NCI-H774 (cell line): ENCODE measurements at regions not wholly inside any gene's neighbourhood (a gene's known extent, or its start where the extent isn't known, plus 50 kb on each side); places are given as distances from the start of the nearest gene placed in this dataset.
"Not testable (repeated sequence)": the region's sequence is repeated elsewhere in the genome, so short reads cannot be mapped to it uniquely, and the experiment has no call there.

Experiments used
- DNase-seq: peaks from one replicate; lab custom pipeline; 2025; lab: John Stamatoyannopoulos, UW

GRCh38 chr2:84288293-84288692 is 170.8 kb downstream of the SUCLG1 start:
- no peak for DNase-seq

- DNase-seq, result no peak
Observed at GRCh38 chr2:84286878-84287277, 172.2 kb downstream of the SUCLG1 start.

DNA sequence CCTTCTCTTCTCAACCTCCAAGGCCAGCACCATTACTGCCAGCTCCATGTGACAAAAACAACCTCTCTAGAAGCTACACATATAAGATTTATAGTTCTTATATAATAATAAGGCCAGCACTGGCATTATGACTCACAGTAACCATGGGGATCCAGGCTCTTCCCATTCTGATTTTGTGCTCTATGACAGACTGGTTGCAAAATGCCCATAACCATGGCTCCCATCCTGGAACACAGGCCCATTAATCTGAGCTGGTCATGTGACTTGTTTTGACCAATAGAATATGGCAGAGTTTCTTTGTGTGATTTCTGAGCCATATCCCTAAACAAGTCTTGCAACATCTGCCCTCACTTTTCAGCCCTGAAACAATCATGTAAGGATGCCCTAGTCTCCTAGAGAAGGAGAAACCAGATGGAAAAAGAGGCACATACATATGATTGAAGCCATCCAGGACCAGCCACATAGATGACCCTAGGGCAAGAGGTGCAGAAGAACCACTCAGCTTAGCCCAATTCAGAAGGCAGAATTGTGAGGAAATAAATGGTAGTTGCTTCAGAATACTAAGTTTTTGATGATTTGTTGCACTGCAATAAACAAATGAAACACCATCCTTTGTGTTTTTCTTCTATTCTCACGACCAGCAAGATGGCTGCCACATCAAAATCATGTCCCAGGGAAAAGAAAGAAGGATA is 173.9 kb downstream of the SUCLG1 start:
- DNase-seq, result no peak

DNA sequence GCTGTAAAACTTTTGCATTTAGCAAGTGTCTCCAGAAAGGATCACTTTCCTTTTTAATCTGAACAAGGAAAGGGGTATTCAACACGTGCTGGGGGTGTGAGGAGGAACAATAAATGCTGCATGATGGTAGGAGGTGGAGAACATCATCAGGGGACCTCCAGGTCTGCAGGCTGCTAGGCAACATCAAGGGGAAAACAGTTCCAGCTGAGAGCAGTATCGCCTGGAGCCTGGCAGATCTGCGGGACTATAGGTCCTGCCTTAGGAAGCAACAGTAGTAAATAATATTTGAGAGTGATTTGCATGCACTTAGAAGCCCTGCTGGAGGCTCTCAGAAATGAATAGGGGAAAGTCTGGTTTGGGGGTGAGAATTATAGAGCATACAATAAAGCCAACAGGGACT is 175.6 kb downstream of the SUCLG1 start:
- DNase-seq, result no peak

- no peak for DNase-seq
Observed at GRCh38 chr2:84281510-84281909, 177.6 kb downstream of the SUCLG1 start.

GRCh38 chr2:84280873-84281272 is 178.2 kb downstream of the SUCLG1 start:
- DNase-seq, result no peak

- DNase-seq, result no peak
Observed at GRCh38 chr2:84278386-84278785, 180.7 kb downstream of the SUCLG1 start.

GRCh38 chr2:84276590-84277255 is 182.4 kb downstream of the SUCLG1 start:
- no peak for DNase-seq

- DNase-seq, result no peak
Observed at GRCh38 chr2:84273406-84273805, 185.7 kb downstream of the SUCLG1 start.

DNA sequence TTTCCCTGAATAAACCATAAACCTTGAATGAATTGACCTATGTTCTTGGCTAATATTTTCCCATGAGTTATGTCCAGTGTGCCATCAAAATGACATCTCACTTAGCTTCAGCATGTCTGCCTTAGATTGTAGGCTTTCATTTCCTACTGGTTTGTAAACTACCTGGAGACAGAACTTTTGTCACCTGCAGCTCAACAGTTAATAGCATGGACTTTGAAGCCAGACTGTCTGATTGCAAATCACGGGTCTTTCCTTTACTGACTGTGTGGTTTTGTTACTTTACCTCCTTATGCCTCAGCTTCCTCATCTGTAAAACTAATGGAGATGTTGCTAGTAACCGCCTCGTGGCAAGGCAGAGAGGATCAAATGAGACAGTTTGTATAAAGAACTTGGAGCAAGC is 187.1 kb downstream of the SUCLG1 start:
- DNase-seq, result no peak

GRCh38 chr2:84257831-84258230 is 201.2 kb downstream of the SUCLG1 start:
- DNase-seq, result peak; percentile 27

DNA sequence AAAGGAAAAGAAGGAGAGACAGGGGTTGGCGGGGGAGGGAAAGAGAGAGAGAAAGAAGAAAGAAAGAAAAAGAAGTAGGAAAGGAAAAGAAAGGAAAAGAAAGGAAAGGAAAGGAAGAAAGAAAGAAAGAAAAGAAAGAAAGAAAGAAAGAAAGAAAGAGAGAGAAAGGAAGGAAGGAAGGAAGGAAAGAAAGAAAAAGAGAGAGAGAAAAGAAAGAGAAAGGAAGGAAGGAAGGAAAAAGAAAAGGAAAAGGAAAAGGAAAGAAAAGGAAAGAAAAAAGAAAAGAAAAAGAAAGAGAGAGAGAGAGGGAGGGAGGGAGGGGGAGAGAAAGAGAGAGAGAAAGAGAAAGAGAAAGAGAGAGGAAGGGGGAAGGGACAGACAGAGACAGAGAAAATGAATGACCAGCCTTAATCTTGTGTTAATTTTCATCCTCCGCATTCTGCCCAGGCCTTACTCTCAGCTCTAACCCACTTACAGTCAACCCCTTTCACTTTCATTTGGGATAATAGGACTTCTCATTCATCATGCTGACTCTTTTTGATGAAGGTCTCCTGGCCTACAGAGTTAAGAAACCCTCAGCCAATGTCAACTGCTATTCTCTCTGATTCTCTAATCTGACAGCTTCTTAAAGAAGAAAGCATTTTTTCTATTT is 207.3 kb downstream of the SUCLG1 start:
- no peak for DNase-seq

GRCh38 chr2:84249140-84249539 is 209.9 kb downstream of the SUCLG1 start:
- DNase-seq, result no peak

- DNase-seq, result no peak
Observed at GRCh38 chr2:84247532-84247931, 211.5 kb downstream of the SUCLG1 start.

DNA sequence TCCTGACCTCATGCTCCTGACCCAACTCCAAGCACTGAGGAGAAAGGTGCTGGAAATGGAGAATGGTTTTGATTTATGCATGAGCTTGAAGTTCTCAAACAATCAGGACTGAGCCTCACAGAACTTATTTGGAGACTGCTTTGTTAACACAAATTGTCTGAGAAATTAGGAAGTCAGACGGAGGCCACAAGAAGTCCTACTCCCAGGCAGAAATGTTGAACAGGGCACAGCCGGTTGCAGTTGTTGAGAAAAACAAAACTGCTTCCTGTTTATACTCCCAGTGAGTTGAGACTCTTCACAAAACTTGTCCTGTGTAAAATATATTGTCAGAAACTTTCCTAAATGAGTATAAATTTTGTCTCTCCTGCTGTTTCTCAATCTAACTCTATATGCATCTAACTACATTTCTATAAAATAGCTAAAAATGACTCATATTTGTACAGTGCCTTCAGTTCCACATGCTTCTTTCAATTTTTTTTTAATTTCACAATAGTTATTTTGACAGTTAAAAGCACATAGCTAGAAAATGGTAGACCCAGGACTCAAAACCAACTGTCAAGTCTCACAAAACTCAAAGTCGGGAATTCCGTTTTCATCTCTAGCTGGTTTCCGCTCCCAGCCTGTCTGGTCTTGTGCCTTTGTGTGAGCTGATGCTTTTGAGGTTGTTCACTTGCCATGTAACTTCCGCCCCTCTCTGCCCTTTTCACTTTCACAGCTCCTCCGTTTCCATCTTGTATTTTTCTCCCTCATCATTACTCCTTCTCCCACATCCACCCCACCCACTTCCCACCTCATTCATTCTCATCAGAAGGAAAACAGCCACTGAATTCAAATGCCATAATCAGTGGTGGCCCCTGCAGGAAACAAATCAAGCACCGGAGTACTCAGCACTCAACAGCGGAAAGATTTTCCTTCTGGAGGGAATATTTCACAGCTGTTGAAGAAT is 215.0 kb downstream of the SUCLG1 start:
- DNase-seq, result no peak

- no peak for DNase-seq
Observed at GRCh38 chr2:84238907-84239306, 220.2 kb downstream of the SUCLG1 start.

DNA sequence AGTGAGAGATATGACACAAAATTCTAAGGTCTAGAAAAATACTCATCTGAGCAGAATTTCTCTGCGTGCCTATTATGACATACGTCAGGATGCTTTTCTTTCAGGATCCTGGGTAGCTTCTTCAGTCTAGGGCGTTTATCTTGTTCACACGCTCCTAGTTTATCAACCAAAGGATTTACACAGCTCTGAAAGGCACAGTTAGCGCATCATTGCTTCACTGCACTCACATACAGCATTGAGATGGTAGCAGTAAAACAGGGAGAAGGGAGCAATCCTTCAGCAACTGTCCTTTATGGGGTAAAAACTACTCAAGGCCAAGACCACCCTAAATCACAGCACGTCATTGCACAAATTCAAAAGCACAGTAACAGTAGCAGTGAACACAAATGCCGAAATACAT is 222.8 kb downstream of the SUCLG1 start:
- no peak for DNase-seq

- no peak for DNase-seq
Observed at GRCh38 chr2:84234103-84234502, 225.0 kb downstream of the SUCLG1 start.

DNA sequence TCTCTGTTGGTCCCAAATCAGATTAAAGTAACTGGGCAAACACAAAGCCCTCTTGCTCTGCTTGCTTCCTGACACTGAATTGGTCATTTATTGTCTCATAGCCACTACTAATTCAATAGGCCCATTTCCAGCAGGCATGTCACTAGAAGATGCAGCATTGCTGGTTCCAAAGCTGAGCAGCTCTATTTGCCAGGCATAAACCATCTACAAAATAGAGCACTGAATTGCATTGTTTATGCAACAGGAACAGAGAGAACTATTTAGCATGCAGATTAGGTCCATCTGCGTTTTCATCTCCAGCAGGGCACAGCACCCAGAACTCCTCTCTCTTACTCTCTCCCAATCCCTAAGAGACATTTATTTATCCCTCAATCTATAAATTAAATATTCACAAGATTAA is 227.6 kb downstream of the SUCLG1 start:
- DNase-seq, result no peak

GRCh38 chr2:84224121-84224520 is 235.0 kb downstream of the SUCLG1 start:
- DNase-seq, result no peak

GRCh38 chr2:84223191-84223590 is 235.9 kb downstream of the SUCLG1 start:
- DNase-seq, result no peak

- DNase-seq, result not testable (repeated sequence)
Observed at GRCh38 chr2:84221102-84221501, 238.0 kb downstream of the SUCLG1 start.
